ENCODE measurements at regions not wholly inside any gene's neighbourhood (a gene's known extent, or its start where the extent isn't known, plus 50 kb on each side); places are given as distances from the start of the nearest gene placed in this dataset.

DNA sequence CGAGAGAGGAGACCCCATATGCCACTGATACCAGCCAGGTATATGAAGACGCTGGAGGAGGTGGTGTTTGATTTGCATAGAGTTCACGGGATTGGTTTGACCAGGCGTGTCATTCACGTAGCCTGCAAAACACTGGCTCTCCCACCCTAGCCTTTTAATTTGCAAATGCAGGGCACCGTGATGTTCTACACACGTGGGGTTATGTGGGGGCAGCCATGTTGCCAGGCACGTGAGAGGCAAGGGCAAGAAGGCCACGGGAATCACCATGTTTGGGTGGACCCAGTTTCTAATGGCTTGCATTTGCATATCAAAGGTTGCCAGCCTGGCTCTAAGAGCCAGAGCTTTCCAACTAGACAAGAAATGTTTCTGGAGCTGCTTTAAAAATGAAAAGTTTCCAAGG lies 117.2 kb upstream of the LYZL1 start:
- H3K4me1 Mint-ChIP-seq (ENCODE audit: low read depth), result peaks cover 5% of the 10 kb centered on the region
- TF ChIP-seq CTCF (IDR thresholded peaks at IDR 0.05), result no peak
- H3K27me3 Mint-ChIP-seq (ENCODE audit: insufficient read depth), result peaks cover 1% of the 10 kb centered on the region; the same call in 1 of the 2 replicates
- no peak overlapping the region for H3K4me3 Mint-ChIP-seq
- H3K9me3 Mint-ChIP-seq, result peaks cover 22% of the 10 kb centered on the region
- no peak for DNase-seq
- no peak overlapping the region for H3K27ac Mint-ChIP-seq
- H3K36me3 Mint-ChIP-seq (ENCODE audit: low read depth), result peaks cover 11% of the 10 kb centered on the region; the same call in 1 of the 2 replicates

GRCh38 chr10:29174389-29174788 lies 114.5 kb upstream of the LYZL1 start:
- Mint-ChIP-seq H3K27ac (no peak overlapping the region), H3K4me1 (ENCODE audit: low read depth) (peaks cover 13% of the 10 kb centered on the region), H3K36me3 (ENCODE audit: low read depth) (peaks cover 11% of the 10 kb centered on the region; the same call in 1 of the 2 replicates), H3K4me3 (no peak overlapping the region), H3K27me3 (ENCODE audit: insufficient read depth) (peaks cover 4% of the 10 kb centered on the region; the same call in 1 of the 2 replicates), H3K9me3 (peaks cover 14% of the 10 kb centered on the region)
- DNase-seq, result no peak
- no peak for TF ChIP-seq CTCF (IDR thresholded peaks at IDR 0.05)

DNA sequence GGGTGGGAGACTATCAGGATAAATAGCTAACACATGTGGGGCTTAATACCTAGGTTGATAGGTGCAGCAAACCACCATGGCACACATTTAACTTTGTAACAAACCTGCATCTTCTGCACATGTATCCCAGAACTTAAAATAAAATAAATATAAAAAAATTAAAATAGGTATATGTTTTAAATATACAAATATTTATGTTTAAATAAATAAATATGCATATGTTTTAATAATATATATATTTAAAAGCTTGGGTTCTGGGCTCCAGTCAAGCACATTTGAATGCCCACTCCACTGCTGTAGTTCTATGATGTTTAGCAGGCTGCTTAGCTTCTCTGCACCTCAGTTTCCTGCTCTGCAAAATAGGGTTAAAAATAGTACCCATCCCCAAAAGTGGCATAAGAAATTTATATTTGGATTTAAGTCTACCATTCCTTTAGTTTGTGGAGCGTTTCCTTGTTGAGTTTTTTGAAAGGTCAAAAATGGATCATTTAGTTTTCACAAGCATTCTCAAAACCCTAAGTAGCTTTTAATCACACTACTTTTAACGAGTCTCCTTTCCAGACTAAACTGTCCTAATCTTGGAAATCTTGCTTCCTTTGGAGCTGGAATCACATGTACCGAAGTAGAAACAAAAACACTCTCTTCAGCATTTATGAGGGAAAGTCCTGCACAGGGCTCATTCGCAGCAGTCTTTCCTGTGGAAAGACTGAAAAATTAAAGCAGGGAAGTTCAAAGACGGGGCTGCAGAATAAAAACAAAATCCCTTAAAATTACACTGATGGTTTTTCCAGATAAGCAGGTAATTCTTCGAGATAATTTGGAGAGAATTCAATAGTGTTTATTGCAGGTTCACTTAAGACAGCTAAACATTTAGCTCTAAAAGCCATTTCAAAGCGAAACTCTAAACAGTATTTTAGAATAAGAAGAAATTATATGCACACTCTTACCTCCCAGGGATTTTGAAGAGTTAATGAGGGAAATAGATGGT lies 111.7 kb upstream of the LYZL1 start:
- Mint-ChIP-seq H3K27me3 (ENCODE audit: insufficient read depth) (peaks cover 12% of the 10 kb centered on the region), H3K36me3 (ENCODE audit: low read depth) (no peaks in the 10 kb centered on the region; the same call in 1 of the 2 replicates), H3K4me3 (peak overlapping the region; percentile 38; the same call in 1 of the 2 replicates), H3K27ac (no peak overlapping the region), H3K4me1 (ENCODE audit: low read depth) (peaks cover 25% of the 10 kb centered on the region), H3K9me3 (peaks cover 4% of the 10 kb centered on the region; the same call in 1 of the 2 replicates)
- no peak for TF ChIP-seq CTCF (IDR thresholded peaks at IDR 0.05)
- no peak for DNase-seq

- no peaks in the 10 kb centered on the region for H3K9me3 Mint-ChIP-seq
- H3K27ac Mint-ChIP-seq, result no peak overlapping the region; the same call in 1 of the 2 replicates
- no peak for TF ChIP-seq CTCF (IDR thresholded peaks at IDR 0.05)
- H3K4me3 Mint-ChIP-seq, result peak overlapping the region; percentile 50; the same call in 1 of the 2 replicates
- no peaks in the 10 kb centered on the region; the same call in 1 of the 2 replicates for H3K36me3 Mint-ChIP-seq (ENCODE audit: low read depth)
- H3K4me1 Mint-ChIP-seq (ENCODE audit: low read depth), result peaks cover 32% of the 10 kb centered on the region
- peaks cover 16% of the 10 kb centered on the region for H3K27me3 Mint-ChIP-seq (ENCODE audit: insufficient read depth)
- DNase-seq, result no peak
Observed at GRCh38 chr10:29181936-29182335, 106.9 kb upstream of the LYZL1 start.

DNA sequence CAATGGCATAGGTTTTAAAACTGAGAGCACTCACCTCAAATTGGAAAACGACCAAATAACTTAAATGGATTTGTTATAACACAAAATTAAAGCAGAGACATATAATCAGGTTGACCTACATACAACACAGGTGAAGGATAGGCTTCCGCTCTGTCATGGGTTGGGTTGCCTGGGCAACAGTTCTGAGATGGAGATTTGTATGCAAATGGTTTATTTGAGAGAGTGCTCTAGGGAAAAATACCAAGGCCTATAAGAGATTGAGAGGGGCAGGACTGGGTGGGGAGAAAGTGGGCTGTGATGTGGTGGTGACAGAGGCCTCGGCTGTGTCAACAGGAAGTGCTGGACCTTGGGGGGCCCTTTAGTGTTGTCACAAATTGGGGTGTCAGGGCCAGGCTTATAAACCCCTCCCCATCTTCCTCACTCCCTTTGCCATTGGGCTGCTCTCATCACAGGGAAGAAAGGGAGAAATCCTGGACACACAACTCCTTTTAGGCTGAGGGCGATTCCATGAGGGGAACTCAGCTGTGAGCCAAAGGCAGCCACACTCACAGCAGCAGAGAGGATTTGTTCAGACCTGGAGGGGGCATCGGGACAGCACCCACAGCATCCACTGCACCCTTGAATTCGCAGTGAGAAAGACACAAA lies 105.4 kb upstream of the LYZL1 start:
- H3K9me3 Mint-ChIP-seq, result no peaks in the 10 kb centered on the region
- DNase-seq, result no peak
- H3K27ac Mint-ChIP-seq, result no peak overlapping the region
- no peaks in the 10 kb centered on the region; the same call in 1 of the 2 replicates for H3K36me3 Mint-ChIP-seq (ENCODE audit: low read depth)
- peaks cover 24% of the 10 kb centered on the region for H3K4me1 Mint-ChIP-seq (ENCODE audit: low read depth)
- no peak overlapping the region for H3K4me3 Mint-ChIP-seq
- H3K27me3 Mint-ChIP-seq (ENCODE audit: insufficient read depth), result peaks cover 14% of the 10 kb centered on the region
- no peak for TF ChIP-seq CTCF (IDR thresholded peaks at IDR 0.05)

Measured in HFFc6 (cell line).